ENCODE measurements at regions not wholly inside any gene's neighbourhood (a gene's known extent, or its start where the extent isn't known, plus 50 kb on each side); places are given as distances from the start of the nearest gene placed in this dataset.
"Not testable (repeated sequence)": the region's sequence is repeated elsewhere in the genome, so short reads cannot be mapped to it uniquely, and the experiment has no call there.

GRCh38 chr2:22444281-22444680 is 940.7 kb upstream of the KLHL29 start:
- DNase-seq, result no peak

DNA sequence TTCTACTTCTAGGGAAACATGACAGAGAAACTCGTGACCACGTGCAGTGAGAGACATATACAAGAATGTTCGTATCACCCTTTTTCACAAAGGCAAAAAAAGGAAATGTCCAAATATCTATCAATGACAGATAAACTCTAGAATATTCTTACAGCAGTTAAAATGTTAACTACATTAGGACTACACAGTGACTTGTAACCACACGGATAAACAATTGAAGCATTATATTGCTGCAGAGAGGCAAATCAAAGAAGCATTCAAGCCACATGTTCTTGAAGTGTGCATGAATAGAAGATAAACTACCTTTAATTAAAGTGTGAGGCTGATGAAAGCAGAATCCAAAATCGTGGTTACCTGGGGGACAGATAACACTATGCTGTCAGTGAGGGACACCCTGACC is 935.3 kb upstream of the KLHL29 start:
- no peak for DNase-seq

- no peak for DNase-seq
Observed at GRCh38 chr2:22450831-22451230, 934.1 kb upstream of the KLHL29 start.

DNA sequence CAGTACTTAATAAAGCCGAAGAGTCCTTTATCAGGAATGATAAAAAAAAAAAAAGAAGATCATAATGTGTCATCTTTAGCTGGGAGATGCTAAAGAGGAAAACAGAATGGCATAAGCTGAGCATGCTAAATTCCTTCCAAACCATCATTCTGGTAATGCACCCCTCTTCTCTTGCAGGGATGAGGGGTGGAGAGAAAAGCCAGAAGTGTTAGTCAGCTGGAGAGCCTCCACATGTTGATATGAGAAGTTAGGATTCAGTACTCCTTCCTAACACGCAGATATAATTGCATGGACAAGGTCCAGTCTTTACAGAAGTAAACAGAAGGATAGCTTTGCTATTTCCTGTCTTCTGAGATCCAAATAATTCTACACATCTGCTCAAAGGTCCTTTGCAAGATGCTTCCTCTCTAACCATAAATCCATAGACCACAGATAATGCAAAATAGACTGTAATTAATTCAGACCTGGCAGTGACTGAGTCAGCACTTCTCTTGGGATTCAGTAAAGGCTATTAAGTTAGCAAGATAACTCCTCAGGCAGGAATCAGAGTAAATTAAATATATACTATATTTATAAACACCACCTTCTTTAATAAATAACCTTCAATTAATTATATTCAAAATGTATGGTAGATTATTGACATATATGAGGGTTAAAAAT is 930.0 kb upstream of the KLHL29 start:
- no peak for DNase-seq

GRCh38 chr2:22458440-22458839 is 926.5 kb upstream of the KLHL29 start:
- no peak for DNase-seq

DNA sequence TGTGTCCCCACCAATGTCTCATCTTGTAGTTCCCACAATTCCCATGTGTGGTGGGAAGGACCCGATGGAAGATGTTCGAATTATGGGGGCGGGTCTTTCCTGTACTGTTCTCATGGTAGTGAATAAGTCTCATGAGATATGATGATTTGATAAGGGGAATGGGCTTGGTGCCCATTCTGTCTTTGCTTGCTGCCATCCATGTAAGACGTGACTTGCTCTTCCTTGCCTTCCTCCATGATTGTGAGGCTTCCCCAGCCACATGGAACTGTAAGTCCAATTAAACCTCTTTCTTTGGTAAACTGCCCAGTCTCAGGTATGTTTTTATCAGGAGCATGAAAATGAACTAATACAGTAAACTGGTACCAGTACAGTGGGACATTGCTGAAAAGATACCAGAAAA is 909.9 kb upstream of the KLHL29 start:
- not testable (repeated sequence) for DNase-seq

DNA sequence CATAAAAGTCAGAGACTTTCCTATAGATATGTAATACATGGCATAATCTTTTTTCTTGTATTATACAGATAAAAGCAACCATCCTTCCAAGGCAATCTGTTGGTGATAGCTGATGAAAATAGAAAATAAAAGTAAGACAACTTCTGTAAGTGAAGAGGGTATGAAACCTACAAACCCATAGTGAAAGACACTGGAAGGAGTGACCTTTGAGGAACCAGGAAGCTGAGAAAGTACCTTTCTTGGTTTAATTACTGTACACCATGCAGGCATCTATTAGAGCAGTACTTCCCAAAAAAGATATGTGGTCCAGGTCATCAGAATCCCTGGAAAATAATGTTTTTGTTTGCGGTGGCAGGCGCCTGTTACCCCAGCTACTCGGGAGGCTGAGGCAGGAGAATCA is 906.6 kb upstream of the KLHL29 start:
- DNase-seq, result no peak

DNA sequence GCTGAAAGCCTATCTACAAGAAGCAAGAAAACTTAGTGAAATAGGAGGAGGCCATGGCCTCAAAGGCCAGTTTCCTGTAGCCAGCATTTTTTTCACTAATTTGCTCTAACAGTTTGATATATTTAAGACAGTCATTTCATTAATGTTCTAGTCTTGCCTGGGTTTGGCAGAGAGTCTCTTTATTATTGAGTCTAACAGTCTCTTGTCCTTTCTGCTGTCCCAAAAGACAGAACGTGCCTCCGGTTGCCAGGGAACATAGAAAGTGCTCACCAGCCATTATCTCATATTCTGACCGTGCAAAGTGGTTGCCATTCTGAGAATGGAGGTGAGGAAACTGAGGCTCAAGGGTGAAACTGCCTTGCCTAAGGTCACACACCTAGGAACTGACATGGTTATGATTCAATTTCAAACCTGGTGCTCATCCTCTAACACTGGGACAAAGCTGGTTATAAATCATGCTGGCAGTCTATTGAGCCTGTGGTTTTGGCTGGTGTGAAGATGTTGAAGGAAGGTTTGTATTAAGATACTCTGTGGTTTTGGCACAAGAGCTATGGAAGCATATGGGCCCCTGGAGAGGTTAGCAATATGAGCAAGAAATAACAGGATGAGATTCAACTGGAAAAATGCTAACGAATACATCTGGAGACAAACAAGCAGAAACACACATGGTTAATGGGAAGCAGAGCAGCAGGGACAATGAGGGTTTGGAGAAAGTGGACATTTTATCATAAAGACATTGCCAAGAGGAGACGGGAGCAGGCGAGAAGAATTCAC is 903.3 kb upstream of the KLHL29 start:
- no peak for DNase-seq

DNA sequence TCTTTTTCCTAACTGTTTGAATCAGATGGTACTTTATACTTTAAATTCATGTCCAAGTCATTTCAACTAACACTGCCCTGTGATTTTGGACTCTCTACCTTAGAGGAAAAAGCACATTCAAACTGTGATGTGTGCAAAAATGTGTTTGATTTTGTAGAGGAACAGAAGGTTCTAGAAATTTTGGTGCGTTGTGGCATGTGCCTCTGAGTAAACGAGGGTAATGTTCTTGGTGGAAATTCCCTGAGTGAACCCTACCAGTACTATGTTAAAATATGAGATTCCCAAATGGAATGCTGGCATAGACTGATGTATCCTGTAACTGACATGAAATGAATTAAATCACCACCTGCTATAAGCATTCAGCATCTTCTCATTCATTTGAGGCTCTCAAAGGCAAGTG is 901.9 kb upstream of the KLHL29 start:
- DNase-seq, result no peak

DNA sequence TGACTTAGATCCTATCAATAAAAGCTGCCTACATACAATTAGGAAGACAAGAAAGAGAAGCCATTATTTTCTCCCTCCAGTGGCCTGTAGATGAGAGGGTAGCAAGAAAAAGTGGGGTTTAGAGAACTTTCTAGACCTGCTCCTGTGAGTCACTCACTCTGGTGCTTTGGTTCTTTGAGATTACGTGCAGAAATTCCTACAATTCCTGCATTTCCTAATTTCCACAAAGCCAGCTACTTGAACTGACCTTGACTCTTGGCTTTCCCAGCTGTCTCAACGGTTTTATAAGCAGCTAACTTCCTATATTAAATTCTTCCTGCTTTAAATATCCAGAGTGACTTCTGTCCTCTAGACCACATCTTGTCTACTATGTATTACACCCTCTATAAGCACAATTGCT is 899.5 kb upstream of the KLHL29 start:
- DNase-seq, result no peak

DNA sequence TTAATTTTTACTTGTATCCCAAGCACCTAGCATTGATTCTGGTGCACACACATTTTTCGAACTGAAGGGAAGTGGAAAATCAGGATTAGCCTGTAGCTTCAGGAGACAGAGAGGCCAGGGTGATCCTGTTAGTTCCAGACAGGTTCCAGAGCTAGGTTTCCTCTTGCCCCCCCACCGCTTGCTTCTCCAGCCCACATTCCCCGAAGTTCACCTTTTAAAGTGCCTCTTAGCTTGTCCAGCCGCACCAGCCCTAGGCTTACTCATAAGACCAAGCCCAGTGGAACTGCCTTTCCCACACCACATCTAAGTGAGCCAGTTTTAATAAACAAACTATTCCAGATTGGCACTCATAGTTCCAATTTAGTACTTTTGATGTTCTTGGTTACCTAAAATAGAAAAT is 898.6 kb upstream of the KLHL29 start:
- DNase-seq, result no peak

- DNase-seq, result no peak
Observed at GRCh38 chr2:22487036-22487435, 897.9 kb upstream of the KLHL29 start.

DNA sequence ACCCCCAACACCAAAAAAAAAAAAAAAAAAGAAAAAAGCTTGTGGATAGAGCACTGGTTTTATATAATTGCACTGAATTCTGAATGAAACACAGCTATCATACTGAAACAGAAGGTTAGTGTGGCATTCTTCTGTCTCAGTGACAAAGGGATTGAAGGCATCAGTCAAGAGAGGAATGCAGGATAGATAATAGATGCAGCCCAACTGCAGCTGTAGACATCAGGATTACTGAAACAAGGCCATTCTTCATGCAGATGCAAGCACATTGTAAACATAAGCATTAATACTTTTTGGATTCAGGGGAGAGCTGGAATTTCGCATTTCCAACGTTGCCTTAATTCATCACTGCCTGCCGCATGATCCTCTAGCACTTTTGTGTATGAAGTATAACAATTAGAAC is 897.4 kb upstream of the KLHL29 start:
- no peak for DNase-seq

DNA sequence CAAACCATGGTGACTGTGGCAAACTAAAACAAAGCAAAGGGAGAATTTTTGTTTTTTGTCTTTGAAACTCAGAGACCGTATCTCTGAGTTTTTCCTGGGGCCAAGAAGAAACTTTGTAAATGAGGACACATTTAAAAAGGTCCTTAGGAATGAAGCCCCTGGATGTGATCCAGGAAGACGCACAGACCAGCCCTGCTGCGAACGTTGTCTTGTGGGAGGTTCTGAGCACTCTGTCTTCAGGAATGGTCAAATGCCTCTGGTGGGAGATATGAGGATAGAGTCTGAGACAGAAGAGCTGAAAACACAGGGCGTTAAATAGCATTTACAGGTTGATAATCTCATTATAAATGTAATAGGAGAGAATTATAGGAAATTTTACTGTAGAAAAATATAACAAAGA is 893.5 kb upstream of the KLHL29 start:
- no peak for DNase-seq

DNA sequence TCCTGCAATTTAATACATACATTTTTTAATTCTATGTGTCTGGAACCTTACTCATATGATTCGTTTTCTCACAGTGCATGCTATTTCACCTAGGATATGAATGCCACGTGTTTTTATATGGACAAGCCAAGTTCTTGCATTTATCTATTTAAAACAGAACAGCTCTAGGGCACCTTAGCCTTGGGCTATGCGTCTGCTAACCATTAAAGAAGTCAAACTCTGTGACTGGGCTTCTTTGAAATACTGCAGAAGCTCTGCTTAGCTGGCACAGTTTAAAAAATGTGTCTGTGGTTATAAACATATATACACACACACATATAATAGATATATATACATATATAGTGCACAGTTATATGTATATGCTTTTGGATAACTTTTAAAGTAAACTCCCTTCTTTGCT is 890.8 kb upstream of the KLHL29 start:
- DNase-seq, result no peak

DNA sequence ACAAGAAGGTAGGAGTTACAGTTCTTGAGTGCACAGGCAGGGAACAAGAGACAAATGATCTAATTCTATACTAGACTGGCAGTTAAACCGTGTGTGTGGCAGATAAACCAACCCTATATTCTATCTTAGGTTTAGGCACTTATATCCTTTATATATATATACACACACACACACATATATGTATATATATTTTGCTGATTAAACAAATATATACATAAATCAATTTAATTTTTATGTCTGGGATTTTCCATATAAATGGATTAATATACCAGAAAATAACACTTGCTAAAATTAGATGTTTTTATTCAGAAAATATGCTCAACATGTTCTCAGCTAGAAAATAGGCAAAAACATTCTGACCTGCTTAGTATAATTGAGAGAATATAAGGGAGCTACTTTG is 887.9 kb upstream of the KLHL29 start:
- DNase-seq, result no peak

GRCh38 chr2:22497789-22498188 is 887.2 kb upstream of the KLHL29 start:
- DNase-seq, result no peak

DNA sequence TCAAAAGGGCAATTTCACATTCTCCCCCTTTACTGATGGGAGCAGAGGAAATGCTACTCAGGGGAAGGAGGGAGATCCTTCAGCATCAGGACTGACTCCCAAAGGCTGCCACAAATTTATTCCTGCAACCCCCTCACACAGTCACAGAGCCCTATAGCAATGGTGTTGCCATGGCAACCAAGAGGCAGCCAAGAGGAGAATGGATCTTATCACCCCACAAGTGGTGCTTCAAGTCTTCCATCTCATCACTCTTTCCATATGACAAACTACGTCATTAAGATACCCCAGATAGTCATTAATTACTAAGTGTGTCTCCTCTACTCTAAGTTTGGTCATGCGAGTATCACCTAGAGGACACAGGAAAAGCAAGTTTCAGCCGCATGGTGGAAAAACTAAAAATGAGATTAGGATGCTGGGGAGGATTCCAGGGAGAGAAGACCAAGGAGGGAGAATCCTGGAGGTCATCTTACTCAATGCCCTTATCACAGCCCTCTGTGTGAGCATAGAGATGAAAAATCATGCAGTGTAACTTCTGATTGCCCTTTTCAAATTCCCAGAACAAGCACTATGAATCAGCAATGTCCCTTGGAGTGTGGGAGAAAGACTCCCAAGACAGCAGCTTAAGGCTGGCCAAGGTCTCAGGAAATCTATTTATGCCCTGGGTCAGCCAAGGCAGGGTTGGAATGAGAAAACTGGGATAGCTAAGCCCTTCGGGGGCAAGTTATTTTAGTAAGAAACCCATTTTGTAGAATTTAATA is 885.7 kb upstream of the KLHL29 start:
- no peak for DNase-seq

DNA sequence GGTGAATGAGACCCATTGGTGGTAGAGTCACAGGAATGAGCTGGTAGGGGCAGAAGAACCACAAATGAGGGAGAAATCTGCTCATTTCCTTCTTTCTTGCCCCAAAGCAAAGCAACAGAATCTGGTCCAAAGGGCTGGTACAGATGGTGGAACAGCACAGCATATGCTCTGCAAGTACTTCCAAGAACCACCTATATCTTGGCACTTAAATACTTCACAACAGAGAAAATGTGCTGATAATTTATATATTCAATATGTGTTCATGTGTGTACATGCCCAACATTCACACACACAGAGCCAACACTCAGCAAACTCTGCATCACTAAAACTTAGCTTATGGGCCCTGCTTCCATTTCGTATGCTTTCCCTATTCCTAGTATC is 884.4 kb upstream of the KLHL29 start:
- DNase-seq, result no peak

DNA sequence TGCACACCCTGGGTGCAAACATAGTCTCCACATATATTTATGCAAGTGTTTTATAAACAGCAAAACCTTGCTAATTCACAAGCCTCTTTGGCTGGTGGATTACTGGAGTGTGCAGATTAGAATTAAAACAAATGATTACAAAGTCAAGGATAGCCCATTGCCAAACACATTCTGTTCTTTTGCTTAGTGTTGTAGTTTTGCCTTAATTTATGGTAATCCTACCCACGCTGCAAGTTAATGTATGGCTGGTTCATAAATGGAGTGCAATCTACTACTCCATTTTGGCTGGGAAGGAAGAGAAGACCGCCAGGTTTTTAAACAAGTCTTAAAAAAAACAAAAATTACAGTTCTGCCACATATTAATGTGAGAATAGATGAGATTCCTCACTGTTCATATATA is 883.1 kb upstream of the KLHL29 start:
- no peak for DNase-seq

- DNase-seq, result no peak
Observed at GRCh38 chr2:22513563-22513962, 871.4 kb upstream of the KLHL29 start.

GRCh38 chr2:22517141-22517540 is 867.8 kb upstream of the KLHL29 start:
- no peak for DNase-seq

GRCh38 chr2:22518641-22519040 is 866.3 kb upstream of the KLHL29 start:
- no peak for DNase-seq
